22Rv1 (cell line): ENCODE measurements at regions not wholly inside any gene's neighbourhood (a gene's known extent, or its start where the extent isn't known, plus 50 kb on each side); places are given as distances from the start of the nearest gene placed in this dataset.

Source experiments
- CTCF ChIP-seq: fragments of 450-650 bp; IDR thresholded peaks from 2 replicates; pipeline ENCODE4 v1.5.1; 2017; ENCODE audit warnings: mild to moderate bottlenecking
- ZFX ChIP-seq: fragments of 450-650 bp; IDR thresholded peaks from 2 replicates; pipeline ENCODE4 v1.6.1; 2017; ENCODE audit warnings: antibody characterized with exemption, borderline replicate concordance

GRCh38 chr15:84108728-84109127, 126.8 kb upstream of the GOLGA6L4 start:
- TF ChIP-seq CTCF = no peak
- TF ChIP-seq ZFX = no peak
